HG03039 (cell line): ENCODE measurements at regions not wholly inside any gene's neighbourhood (a gene's known extent, or its start where the extent isn't known, plus 50 kb on each side); places are given as distances from the start of the nearest gene placed in this dataset.
"Not testable (repeated sequence)": the region's sequence is repeated elsewhere in the genome, so short reads cannot be mapped to it uniquely, and the experiment has no call there.

Source experiments
- ATAC-seq: cut with Tn5 transposase; IDR thresholded peaks from one replicate; pipeline ENCODE4 v1.9.1; 2021; ENCODE audit warnings: mild to moderate bottlenecking, moderate library complexity; ENCODE audit not compliant: unreplicated experiment

- no peak for ATAC-seq
Measured at GRCh38 chr3:70658513-70659310, 346.3 kb upstream of the MDFIC2 start.

DNA sequence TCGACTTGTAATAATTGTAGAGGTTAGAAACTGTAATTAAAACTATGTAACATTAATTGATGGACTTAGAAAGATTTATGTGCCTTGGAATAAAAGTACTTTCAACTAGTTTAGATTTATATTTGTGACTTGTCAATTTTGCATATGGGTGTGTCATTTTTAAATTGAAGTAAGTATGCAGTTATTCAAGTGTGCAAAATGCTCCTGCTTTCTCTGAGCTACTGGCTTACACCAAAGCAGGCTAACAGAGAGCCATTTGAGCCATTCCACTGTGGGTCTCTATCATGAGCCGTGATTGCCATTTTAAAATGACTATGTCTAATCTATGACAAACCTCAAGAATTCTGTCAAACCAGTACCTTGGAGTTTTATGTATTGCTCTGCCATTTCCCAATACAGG lies 345.0 kb upstream of the MDFIC2 start:
- no peak for ATAC-seq

DNA sequence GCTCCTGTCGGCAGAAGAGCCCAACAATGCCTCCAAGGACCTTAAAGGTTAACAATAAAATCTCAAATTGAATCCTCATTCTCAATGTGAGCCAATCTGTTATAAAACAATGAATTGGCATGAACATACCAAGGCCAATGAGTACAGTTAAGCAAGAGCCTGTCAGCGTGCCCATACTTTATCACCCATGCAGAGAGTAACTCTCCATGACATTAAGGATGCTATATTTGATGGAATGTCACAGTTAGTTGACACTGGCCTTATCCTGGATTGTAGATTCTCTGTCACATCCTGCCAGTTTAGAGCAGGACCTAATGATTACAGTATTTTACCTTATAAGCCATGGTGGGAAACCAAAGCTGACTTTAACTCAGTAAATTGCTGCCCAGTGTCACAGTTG lies 335.4 kb upstream of the MDFIC2 start:
- no peak for ATAC-seq

GRCh38 chr3:70647094-70647493 lies 334.7 kb upstream of the MDFIC2 start:
- no peak for ATAC-seq

- ATAC-seq = no peak
Measured at GRCh38 chr3:70646635-70647034, 334.2 kb upstream of the MDFIC2 start.

DNA sequence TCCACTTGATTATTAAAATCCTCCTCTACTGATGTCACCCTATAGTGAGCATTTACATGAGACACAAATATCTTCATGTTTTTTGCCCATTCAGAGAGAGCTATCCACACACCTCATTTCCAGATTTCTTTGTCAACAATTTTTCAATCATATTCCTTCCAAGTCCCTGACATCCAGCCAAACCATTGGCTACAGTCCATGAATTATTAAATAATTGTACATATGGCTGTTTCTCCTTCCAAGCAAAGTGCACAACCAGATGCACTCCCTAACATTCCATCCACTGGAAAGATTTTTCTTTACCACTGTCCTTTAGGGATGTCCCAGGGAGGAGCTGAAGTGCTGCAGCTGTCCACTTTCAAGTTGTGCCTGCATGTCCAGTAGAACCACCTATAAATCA lies 328.0 kb upstream of the MDFIC2 start:
- ATAC-seq = no peak

- ATAC-seq = no peak
Measured at GRCh38 chr3:70635301-70635700, 322.9 kb upstream of the MDFIC2 start.

DNA sequence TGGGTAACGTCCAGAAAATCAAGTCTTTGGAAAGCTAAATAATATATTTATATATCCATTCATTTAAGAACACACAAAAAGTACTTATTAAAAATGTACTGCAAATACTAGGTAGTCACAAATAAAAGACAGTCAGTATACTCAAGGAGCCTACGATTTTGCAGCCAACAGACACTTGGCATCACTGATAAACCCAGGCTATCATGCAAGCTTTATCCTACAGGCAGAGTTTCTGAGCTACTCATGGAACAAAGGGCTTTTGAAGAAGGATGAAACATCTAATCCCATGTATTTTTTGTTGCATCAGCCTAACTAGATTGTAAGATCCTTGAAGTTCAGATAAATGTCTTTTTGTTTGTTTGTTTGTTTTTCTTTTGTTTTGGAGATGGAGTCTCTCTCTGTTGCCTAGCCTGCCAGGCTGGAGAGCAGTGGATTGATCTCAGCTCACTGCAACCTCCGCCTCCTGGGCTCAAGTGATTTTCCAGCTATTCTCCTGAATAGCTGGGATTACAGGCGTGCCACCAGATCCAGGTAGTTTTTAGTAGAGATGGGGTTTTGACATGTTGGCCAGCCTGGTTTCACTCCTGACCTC lies 319.4 kb upstream of the MDFIC2 start:
- ATAC-seq = no peak

DNA sequence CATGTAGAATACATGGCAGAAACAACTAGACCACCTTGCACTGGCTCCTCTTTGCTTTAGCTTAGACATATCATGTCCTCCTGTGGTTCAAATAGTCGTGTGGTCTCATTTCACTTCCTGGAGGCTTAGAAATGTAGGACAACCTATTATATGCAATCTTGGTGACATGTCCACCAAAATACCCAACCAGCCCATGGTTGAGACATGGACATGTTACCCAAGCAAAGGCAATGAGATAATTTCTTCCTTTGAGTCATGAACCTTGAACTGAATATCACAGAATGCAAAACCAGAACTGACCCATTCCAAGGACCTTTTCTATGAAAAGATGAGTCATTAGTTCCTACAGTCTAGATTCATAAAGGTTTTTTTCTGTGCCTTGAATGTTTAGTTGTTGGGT lies 309.0 kb upstream of the MDFIC2 start:
- no peak for ATAC-seq

GRCh38 chr3:70620956-70621355 lies 308.5 kb upstream of the MDFIC2 start:
- ATAC-seq = no peak

GRCh38 chr3:70620367-70620766 lies 307.9 kb upstream of the MDFIC2 start:
- no peak for ATAC-seq

GRCh38 chr3:70618151-70618550 lies 305.7 kb upstream of the MDFIC2 start:
- no peak for ATAC-seq

GRCh38 chr3:70617349-70617748 lies 304.9 kb upstream of the MDFIC2 start:
- not testable (repeated sequence) for ATAC-seq

GRCh38 chr3:70615286-70615685 lies 302.8 kb upstream of the MDFIC2 start:
- no peak for ATAC-seq

DNA sequence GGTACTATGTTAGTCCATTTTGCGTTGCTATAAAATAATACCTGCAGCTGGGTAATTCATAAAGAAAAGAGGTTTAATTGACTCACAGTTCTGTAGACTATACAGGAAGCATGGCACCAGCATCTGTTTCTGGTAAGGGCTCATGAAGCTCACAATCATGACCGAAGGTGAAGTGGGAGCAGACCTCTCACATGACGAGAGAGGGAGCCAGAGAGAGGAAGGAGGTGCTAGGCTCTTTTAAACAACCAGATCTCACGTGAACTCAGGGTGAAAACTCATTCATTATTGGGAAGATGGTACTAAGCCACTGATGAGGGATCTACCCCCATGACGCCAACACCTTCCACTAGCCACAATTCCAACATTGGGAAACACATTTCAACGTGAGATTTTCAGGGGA lies 301.7 kb upstream of the MDFIC2 start:
- no peak for ATAC-seq

- ATAC-seq = no peak
Measured at GRCh38 chr3:70612920-70613319, 300.5 kb upstream of the MDFIC2 start.

GRCh38 chr3:70611667-70612277 lies 299.3 kb upstream of the MDFIC2 start:
- ATAC-seq = not testable (repeated sequence)

GRCh38 chr3:70608434-70608833 lies 296.0 kb upstream of the MDFIC2 start:
- no peak for ATAC-seq

DNA sequence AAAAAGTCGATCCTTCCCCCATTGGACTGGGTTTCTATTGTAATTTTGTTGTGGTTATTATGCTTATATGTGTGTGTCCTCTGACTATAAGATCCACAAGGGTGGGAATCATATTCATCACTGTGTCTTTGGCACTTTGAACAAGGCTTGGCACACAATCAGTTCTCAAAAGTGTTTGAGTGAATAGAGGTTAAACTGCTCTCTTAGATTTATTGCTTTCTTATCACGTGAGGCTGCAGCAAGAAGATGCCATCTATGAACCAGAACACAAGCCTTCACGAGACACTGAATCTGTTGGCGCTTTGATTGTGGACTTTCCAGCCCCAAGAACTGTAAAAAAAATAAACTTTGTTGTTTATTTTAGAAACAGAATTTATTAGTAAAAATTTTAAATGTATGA lies 295.0 kb upstream of the MDFIC2 start:
- ATAC-seq = no peak

DNA sequence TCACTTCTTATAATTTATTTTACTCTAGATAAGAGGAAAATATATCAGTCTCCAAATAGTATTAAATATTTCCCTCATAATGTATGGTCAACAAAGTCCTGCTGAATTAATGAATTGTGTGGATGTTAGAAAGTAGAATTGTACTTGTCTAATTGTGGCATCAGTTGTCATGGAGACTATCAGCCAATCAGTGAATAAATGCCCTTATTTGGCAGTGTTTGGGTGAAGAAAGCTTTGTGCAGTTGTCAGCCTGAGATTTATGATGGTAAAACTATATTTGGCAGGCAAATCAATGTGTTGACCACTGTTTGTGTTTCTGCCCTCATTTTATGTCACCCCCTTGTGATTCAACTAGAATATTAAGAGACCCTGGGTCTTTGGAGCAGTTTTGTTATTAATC lies 293.6 kb upstream of the MDFIC2 start:
- ATAC-seq = no peak

DNA sequence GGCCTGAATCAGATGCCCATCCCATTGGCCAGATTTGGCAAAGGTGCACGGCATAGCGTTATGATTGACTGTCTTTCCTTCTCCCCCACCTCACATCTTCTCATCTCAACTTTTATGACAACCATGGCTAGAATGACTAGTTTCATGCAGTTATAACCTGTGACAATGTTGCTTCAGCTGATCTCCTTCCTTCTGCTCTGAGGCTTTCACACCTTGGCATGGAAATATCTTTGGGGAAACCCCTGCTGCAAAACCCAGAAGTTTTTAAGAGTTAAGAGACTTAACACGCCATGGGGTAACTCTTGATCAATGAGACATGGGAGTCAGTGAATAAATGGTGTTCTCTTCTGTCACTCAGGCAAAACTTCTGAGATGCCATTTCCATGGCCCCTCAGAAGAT lies 290.7 kb upstream of the MDFIC2 start:
- no peak for ATAC-seq

DNA sequence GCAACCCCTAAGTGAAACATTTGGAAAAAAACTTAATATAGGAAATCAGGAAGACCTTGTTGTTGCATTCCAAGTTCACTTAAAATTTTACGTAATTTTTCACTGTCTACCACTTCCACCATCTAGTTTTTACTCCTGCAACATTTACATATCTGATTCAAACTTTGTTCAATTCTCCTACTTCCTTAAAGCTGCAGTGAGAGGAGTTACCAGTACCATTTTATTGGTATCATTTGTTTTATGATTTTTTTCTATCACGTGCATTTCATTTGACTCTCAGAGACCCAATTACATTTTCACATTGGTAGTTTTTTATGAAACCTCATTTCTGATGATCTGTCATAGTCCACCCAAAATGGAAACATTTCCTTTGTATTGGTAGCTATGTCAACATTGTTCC lies 284.9 kb upstream of the MDFIC2 start:
- no peak for ATAC-seq
